SK-N-MC (cell line): ENCODE measurements at regions not wholly inside any gene's neighbourhood (a gene's known extent, or its start where the extent isn't known, plus 50 kb on each side); places are given as distances from the start of the nearest gene placed in this dataset.

ENCODE experiments used
- EZH2 ChIP-seq: fragments of 200-600 bp; sonication (generic); IDR thresholded peaks from one replicate; pipeline ENCODE4 v1.6.1; 2017; ENCODE audit warnings: antibody characterized with exemption
- FOXP2 ChIP-seq: optimal IDR thresholded peaks from 2 replicates; pipeline ENCODE3; 2011; ENCODE audit warnings: mild to moderate bottlenecking, moderate library complexity; ENCODE audit not compliant: insufficient read depth; ENCODE audit errors: extremely low read length, control extremely low read depth
- POLR2AphosphoS5 ChIP-seq: IDR thresholded peaks from 2 replicates; pipeline ENCODE4 v1.6.1; 2012; ENCODE audit warnings: mild to moderate bottlenecking, low read depth, low read length, borderline replicate concordance

- TF ChIP-seq POLR2AphosphoS5 (no peak), EZH2 (no peak), FOXP2 (no peak)
Observed at GRCh38 chr18:40382197-40382596, 1572.8 kb upstream of the PIK3C3 start.
